H9 (cell line): ENCODE measurements at regions not wholly inside any gene's neighbourhood (a gene's known extent, or its start where the extent isn't known, plus 50 kb on each side); places are given as distances from the start of the nearest gene placed in this dataset.

ENCODE experiments used
- DNase-seq: peaks from one replicate; pipeline ENCODE4 v3.0.0-alpha.2; 2017
- H2AFZ ChIP-seq: one replicate; pipeline ENCODE4 v1.6.1; 2013; ENCODE audit warnings: mild to moderate bottlenecking, low read length, control low read depth, moderate library complexity
- H2AK5ac ChIP-seq: 2 replicates; pipeline ENCODE4 v1.6.1; 2013; ENCODE audit warnings: low read length, control low read depth, mixed read lengths; ENCODE audit not compliant: insufficient read length
- H2BK120ac ChIP-seq: one replicate; pipeline ENCODE4 v1.6.1; 2013; ENCODE audit warnings: low read depth, mild to moderate bottlenecking, low read length, control low read depth, inconsistent platforms; ENCODE audit not compliant: poor library complexity, severe bottlenecking
- H2BK12ac ChIP-seq: 2 replicates; pipeline ENCODE4 v1.6.1; 2013; ENCODE audit warnings: low read length, control low read depth, mixed read lengths, low read depth; ENCODE audit not compliant: insufficient read length
- H2BK15ac ChIP-seq: 2 replicates; pipeline ENCODE4 v1.6.1; 2013; ENCODE audit warnings: low read depth, low read length, control low read depth
- H2BK20ac ChIP-seq: one replicate; pipeline ENCODE4 v1.6.1; 2013; ENCODE audit warnings: low read depth, mild to moderate bottlenecking, low read length, control low read depth, inconsistent platforms; ENCODE audit not compliant: poor library complexity, severe bottlenecking
- H2BK5ac ChIP-seq: 2 replicates; pipeline ENCODE4 v1.6.1; 2013; ENCODE audit warnings: low read length, control low read depth, mixed read lengths; ENCODE audit not compliant: insufficient read length
- H3K14ac ChIP-seq: 2 replicates; pipeline ENCODE4 v1.6.1; 2013; ENCODE audit warnings: low read length, control low read depth; ENCODE audit not compliant: insufficient read depth
- H3K18ac ChIP-seq: 2 replicates; pipeline ENCODE4 v1.6.1; 2013; ENCODE audit warnings: low read depth, mild to moderate bottlenecking, mixed read lengths, low read length, control low read depth; ENCODE audit not compliant: insufficient read length
- H3K23ac ChIP-seq: 2 replicates; pipeline ENCODE4 v1.6.1; 2013; ENCODE audit warnings: low read length, control low read depth, mixed read lengths, low read depth; ENCODE audit not compliant: insufficient read length
- H3K23me2 ChIP-seq: 2 replicates; pipeline ENCODE4 v1.6.1; 2013; ENCODE audit warnings: low read depth, mild to moderate bottlenecking, mixed read lengths, low read length, control low read depth; ENCODE audit not compliant: insufficient read length, poor library complexity, severe bottlenecking
- H3K27ac ChIP-seq: 2 replicates; pipeline ENCODE4 v1.5.1; 2013; ENCODE audit warnings: low read length, control low read depth, mixed read lengths, low read depth; ENCODE audit not compliant: insufficient read length
- H3K27me3 ChIP-seq: 2 replicates; pipeline ENCODE4 v1.6.1; 2013; ENCODE audit warnings: low read length, control low read depth, inconsistent platforms; ENCODE audit not compliant: insufficient read depth
- H3K4ac ChIP-seq: 2 replicates; pipeline ENCODE4 v1.6.1; 2013; ENCODE audit warnings: low read depth, mild to moderate bottlenecking, control low read depth, inconsistent platforms, low read length, moderate library complexity
- H3K4me1 ChIP-seq: 2 replicates; pipeline ENCODE4 v1.6.1; 2013; ENCODE audit warnings: low read length, control low read depth, inconsistent platforms; ENCODE audit not compliant: insufficient read depth
- H3K4me2 ChIP-seq: 2 replicates; pipeline ENCODE4 v1.6.1; 2013; ENCODE audit warnings: low read length, control low read depth, mixed read lengths; ENCODE audit not compliant: insufficient read length, insufficient read depth
- H3K56ac ChIP-seq: 2 replicates; pipeline ENCODE4 v1.6.1; 2013; ENCODE audit warnings: low read depth, mild to moderate bottlenecking, mixed read lengths, low read length, control low read depth; ENCODE audit not compliant: insufficient read length
- H3K79me1 ChIP-seq: 2 replicates; pipeline ENCODE4 v1.6.1; 2013; ENCODE audit warnings: low read depth, mild to moderate bottlenecking, moderate library complexity, low read length, control low read depth, inconsistent platforms; ENCODE audit not compliant: insufficient read depth, poor library complexity, severe bottlenecking
- H3K79me2 ChIP-seq: 2 replicates; pipeline ENCODE4 v1.6.1; 2013; ENCODE audit warnings: low read length, control low read depth, inconsistent platforms; ENCODE audit not compliant: insufficient read depth
- H3K9ac ChIP-seq: 2 replicates; pipeline ENCODE4 v1.6.1; 2013; ENCODE audit warnings: low read length, control low read depth, mixed read lengths; ENCODE audit not compliant: insufficient read length; ENCODE audit errors: extremely low read depth
- H3K9me3 ChIP-seq: one replicate; pipeline ENCODE4 v1.6.1; 2013; ENCODE audit warnings: low read depth, low read length, inconsistent platforms; ENCODE audit not compliant: control insufficient read depth
- H3T11ph ChIP-seq: one replicate; pipeline ENCODE4 v1.6.1; 2013; ENCODE audit warnings: mild to moderate bottlenecking, low read length, control low read depth, inconsistent platforms
- H4K20me1 ChIP-seq: one replicate; pipeline ENCODE4 v1.6.1; 2013; ENCODE audit not compliant: control insufficient read depth, insufficient read length, insufficient read depth
- H4K5ac ChIP-seq: 2 replicates; pipeline ENCODE4 v1.6.1; 2013; ENCODE audit warnings: low read depth, mild to moderate bottlenecking, mixed read lengths, low read length, control low read depth; ENCODE audit not compliant: insufficient read length
- H4K8ac ChIP-seq: replicated peaks from 2 replicates; pipeline ENCODE4 v1.6.1; 2013; ENCODE audit warnings: low read length, control low read depth, mixed read lengths, low read depth; ENCODE audit not compliant: insufficient read length
- H4K91ac ChIP-seq: 2 replicates; pipeline ENCODE4 v1.6.1; 2013; ENCODE audit warnings: low read depth, mild to moderate bottlenecking, moderate library complexity, mixed read lengths, low read length, control low read depth; ENCODE audit not compliant: insufficient read length
- H3K27ac Mint-ChIP-seq, 3 experiments: 2 replicates in 2 of 3; 3 replicates in 1 of 3; pipeline ENCODE4 v1.8.0; 2020 to 2021; ENCODE audit warnings: mixed read lengths in 3 of 3, mild to moderate bottlenecking in 1 of 3, moderate library complexity in 1 of 3
- H3K27me3 Mint-ChIP-seq: 2 replicates; pipeline ENCODE4 v1.8.0; 2021; ENCODE audit warnings: low read depth, mild to moderate bottlenecking, moderate library complexity, mixed read lengths
- H3K36me3 Mint-ChIP-seq, 3 experiments: 2 replicates in 2 of 3; 3 replicates in 1 of 3; pipeline ENCODE4 v1.8.0; 2020 to 2021; ENCODE audit warnings: low read depth in 3 of 3, mixed read lengths in 3 of 3; ENCODE audit not compliant: insufficient read depth in 1 of 3
- H3K4me1 Mint-ChIP-seq, 2 experiments: 2 replicates each; pipeline ENCODE4 v1.8.0; 2020; ENCODE audit warnings: mixed read lengths in 2 of 2
- H3K4me3 Mint-ChIP-seq, 2 experiments: 2 replicates in 1 of 2; 3 replicates in 1 of 2; pipeline ENCODE4 v1.8.0; 2020 to 2021; ENCODE audit warnings: mild to moderate bottlenecking in 2 of 2, mixed read lengths in 2 of 2, moderate library complexity in 1 of 2
- H3K9me3 Mint-ChIP-seq, 2 experiments: 2 replicates in 1 of 2; 3 replicates in 1 of 2; pipeline ENCODE4 v1.8.0; 2020; ENCODE audit warnings: mild to moderate bottlenecking in 2 of 2, mixed read lengths in 2 of 2, moderate library complexity in 1 of 2
- WGBS: extraction: QIAGEN DNeasy Blood & Tissue Kit; methylation state at CpG from one replicate; pipeline ENCODE4 v1.1.7; 2013; ENCODE audit warnings: missing lambda C conversion rate, low lambda C conversion rate, mixed read lengths; ENCODE audit not compliant: insufficient read length; ENCODE audit errors: extremely low coverage; 5-methylcytosine and 5-hydroxymethylcytosine counted together
- TF ChIP-seq, protein P1 (sequence below): fragments of 200-600 bp; sonication (generic); conservative IDR thresholded peaks from 3 replicates; pipeline ENCODE4 v1.8.0; 2021; ENCODE audit warnings: antibody characterized with exemption, mild to moderate bottlenecking

- no peak overlapping the region for H2AFZ ChIP-seq
- no peak overlapping the region for H3K9ac ChIP-seq
- no peak overlapping the region for H3K14ac ChIP-seq
- no peaks in the 10 kb centered on the region for H3K79me1 ChIP-seq
- no peak overlapping the region for H3K23ac ChIP-seq
- peaks cover 20 to 28% of the 10 kb centered on the region in 2 experiments for H3K9me3 Mint-ChIP-seq
- H3T11ph ChIP-seq: no peak overlapping the region
- no peak overlapping the region for H2BK12ac ChIP-seq
- H3K56ac ChIP-seq: no peak overlapping the region
- H2BK15ac ChIP-seq: no peak overlapping the region
- no peaks in the 10 kb centered on the region for H3K23me2 ChIP-seq
- H2AK5ac ChIP-seq: no peak overlapping the region
- no peak overlapping the region for H4K91ac ChIP-seq
- H3K18ac ChIP-seq: no peak overlapping the region
- no peaks in the 10 kb centered on the region for H3K27me3 Mint-ChIP-seq
- H3K4me1 Mint-ChIP-seq: peaks cover 2 to 11% of the 10 kb centered on the region in 2 experiments; a peak in 3 of 4 replicates
- no peak overlapping the region for H2BK20ac ChIP-seq
- no peak for DNase-seq
- H3K4me3 Mint-ChIP-seq: no peak overlapping the region
- peaks cover 3 to 21% (median 18%) of the 10 kb centered on the region in 3 experiments; a peak in 6 of 7 replicates for H3K36me3 Mint-ChIP-seq
- no CpG with 5 or more reads among the region's 1 CpG for WGBS
- no peaks in the 10 kb centered on the region for H3K79me2 ChIP-seq
- H2BK120ac ChIP-seq: no peak overlapping the region
- H3K27me3 ChIP-seq: no peaks in the 10 kb centered on the region
- H2BK5ac ChIP-seq: no peak overlapping the region
- TF ChIP-seq, protein P1, sequence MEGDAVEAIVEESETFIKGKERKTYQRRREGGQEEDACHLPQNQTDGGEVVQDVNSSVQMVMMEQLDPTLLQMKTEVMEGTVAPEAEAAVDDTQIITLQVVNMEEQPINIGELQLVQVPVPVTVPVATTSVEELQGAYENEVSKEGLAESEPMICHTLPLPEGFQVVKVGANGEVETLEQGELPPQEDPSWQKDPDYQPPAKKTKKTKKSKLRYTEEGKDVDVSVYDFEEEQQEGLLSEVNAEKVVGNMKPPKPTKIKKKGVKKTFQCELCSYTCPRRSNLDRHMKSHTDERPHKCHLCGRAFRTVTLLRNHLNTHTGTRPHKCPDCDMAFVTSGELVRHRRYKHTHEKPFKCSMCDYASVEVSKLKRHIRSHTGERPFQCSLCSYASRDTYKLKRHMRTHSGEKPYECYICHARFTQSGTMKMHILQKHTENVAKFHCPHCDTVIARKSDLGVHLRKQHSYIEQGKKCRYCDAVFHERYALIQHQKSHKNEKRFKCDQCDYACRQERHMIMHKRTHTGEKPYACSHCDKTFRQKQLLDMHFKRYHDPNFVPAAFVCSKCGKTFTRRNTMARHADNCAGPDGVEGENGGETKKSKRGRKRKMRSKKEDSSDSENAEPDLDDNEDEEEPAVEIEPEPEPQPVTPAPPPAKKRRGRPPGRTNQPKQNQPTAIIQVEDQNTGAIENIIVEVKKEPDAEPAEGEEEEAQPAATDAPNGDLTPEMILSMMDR: no peak
- H3K27ac Mint-ChIP-seq: no peak overlapping the region
- no peaks in the 10 kb centered on the region for H3K4me1 ChIP-seq
- H4K8ac ChIP-seq: no peak overlapping the region
- no peak overlapping the region for H3K4ac ChIP-seq
- no peak overlapping the region for H3K4me2 ChIP-seq
- no peak overlapping the region for H3K27ac ChIP-seq
- no peaks in the 10 kb centered on the region for H4K20me1 ChIP-seq
- H4K5ac ChIP-seq: no peak overlapping the region
- no peaks in the 10 kb centered on the region for H3K9me3 ChIP-seq
Measured at GRCh38 chr5:82942083-82942881, 134.9 kb downstream of the TMEM167A start.
